HepG2 (cell line): ENCODE measurements at regions not wholly inside any gene's neighbourhood (a gene's known extent, or its start where the extent isn't known, plus 50 kb on each side); places are given as distances from the start of the nearest gene placed in this dataset.

Source experiments
- CC2D1A ChIP-seq: sonication (generic); formaldehyde crosslinking; IDR thresholded peaks from 2 replicates; pipeline ENCODE4 v1.8.1; 2023; ENCODE audit warnings: mild to moderate bottlenecking, missing genetic modification reagents
- HDAC2 ChIP-seq: sonication (generic); formaldehyde crosslinking; IDR thresholded peaks from 2 replicates; pipeline ENCODE4 v1.4.0; 2020; ENCODE audit warnings: missing genetic modification reagents
- RNF2 ChIP-seq: fragments of 450-650 bp; conservative IDR thresholded peaks from 2 replicates; pipeline ENCODE4 v1.6.1; 2016; ENCODE audit warnings: low read depth
- TF ChIP-seq, protein P1 (sequence below): IDR thresholded peaks from 2 replicates; pipeline ENCODE4 v1.6.1; 2016; ENCODE audit warnings: control low read depth
- TF ChIP-seq, protein P2 (sequence below): sonication (generic); formaldehyde crosslinking; IDR thresholded peaks from 2 replicates; pipeline ENCODE4 v1.4.0; 2020; ENCODE audit warnings: mild to moderate bottlenecking, low read depth, missing genetic modification reagents
- TF ChIP-seq, protein P3 (sequence below): sonication (generic); formaldehyde crosslinking; IDR thresholded peaks from 2 replicates; pipeline ENCODE4 v1.4.0; 2020; ENCODE audit warnings: mild to moderate bottlenecking, missing genetic modification reagents
- TF ChIP-seq, protein P4 (sequence below): sonication (generic); formaldehyde crosslinking; IDR thresholded peaks from 2 replicates; pipeline ENCODE4 v1.5.1; 2020; ENCODE audit warnings: mild to moderate bottlenecking, missing genetic modification reagents, borderline replicate concordance
- TF ChIP-seq, protein P5 (sequence below): IDR thresholded peaks from 2 replicates; pipeline ENCODE4 v1.6.1; 2016; ENCODE audit warnings: mild to moderate bottlenecking
- TF ChIP-seq, protein P6 (sequence below): sonication (generic); formaldehyde crosslinking; IDR thresholded peaks from 2 replicates; pipeline ENCODE4 v1.5.0; 2020; ENCODE audit warnings: mild to moderate bottlenecking, missing genetic modification reagents, moderate library complexity

DNA sequence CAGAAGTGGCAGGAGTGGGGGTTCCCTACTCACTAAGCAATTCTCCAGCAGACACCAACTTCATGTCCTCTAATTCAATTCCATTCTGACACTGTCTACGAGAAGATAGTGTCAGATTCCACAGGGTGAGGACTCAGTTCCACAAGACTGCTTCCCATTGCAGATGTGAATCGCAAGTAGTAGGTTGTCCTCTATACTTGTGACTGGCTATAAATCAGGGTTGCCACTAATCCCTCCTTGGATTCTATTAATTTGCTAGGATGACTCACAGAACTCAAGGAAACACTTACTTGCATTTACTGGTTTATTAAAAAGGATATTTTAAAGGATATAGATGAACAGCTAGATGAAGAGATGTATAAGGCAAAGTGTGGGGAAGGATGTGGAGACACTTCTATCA is 184.1 kb upstream of the ACVR2A start:
- TF ChIP-seq RNF2 (no peak), HDAC2 (CRISPR knock-in tag) (no peak), CC2D1A (CRISPR knock-in tag) (no peak)
- TF ChIP-seq, protein P1, sequence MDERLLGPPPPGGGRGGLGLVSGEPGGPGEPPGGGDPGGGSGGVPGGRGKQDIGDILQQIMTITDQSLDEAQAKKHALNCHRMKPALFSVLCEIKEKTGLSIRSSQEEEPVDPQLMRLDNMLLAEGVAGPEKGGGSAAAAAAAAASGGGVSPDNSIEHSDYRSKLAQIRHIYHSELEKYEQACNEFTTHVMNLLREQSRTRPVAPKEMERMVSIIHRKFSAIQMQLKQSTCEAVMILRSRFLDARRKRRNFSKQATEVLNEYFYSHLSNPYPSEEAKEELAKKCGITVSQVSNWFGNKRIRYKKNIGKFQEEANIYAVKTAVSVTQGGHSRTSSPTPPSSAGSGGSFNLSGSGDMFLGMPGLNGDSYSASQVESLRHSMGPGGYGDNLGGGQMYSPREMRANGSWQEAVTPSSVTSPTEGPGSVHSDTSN (CRISPR knock-in tag): no peak
- TF ChIP-seq, protein P2, sequence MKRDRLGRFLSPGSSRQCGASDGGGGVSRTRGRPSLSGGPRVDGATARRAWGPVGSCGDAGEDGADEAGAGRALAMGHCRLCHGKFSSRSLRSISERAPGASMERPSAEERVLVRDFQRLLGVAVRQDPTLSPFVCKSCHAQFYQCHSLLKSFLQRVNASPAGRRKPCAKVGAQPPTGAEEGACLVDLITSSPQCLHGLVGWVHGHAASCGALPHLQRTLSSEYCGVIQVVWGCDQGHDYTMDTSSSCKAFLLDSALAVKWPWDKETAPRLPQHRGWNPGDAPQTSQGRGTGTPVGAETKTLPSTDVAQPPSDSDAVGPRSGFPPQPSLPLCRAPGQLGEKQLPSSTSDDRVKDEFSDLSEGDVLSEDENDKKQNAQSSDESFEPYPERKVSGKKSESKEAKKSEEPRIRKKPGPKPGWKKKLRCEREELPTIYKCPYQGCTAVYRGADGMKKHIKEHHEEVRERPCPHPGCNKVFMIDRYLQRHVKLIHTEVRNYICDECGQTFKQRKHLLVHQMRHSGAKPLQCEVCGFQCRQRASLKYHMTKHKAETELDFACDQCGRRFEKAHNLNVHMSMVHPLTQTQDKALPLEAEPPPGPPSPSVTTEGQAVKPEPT (CRISPR knock-in tag): no peak
- TF ChIP-seq, protein P3, sequence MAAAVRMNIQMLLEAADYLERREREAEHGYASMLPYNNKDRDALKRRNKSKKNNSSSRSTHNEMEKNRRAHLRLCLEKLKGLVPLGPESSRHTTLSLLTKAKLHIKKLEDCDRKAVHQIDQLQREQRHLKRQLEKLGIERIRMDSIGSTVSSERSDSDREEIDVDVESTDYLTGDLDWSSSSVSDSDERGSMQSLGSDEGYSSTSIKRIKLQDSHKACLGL (CRISPR knock-in tag): no peak
- TF ChIP-seq, protein P4, sequence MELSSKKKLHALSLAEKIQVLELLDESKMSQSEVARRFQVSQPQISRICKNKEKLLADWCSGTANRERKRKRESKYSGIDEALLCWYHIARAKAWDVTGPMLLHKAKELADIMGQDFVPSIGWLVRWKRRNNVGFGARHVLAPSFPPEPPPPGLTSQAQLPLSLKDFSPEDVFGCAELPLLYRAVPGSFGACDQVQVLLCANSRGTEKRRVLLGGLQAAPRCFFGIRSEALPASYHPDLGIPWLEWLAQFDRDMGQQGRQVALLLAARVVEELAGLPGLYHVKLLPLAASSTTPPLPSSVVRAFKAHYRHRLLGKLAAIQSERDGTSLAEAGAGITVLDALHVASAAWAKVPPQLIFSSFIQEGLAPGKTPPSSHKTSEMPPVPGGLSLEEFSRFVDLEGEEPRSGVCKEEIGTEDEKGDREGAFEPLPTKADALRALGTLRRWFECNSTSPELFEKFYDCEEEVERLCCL (CRISPR knock-in tag): no peak
- TF ChIP-seq, protein P5, sequence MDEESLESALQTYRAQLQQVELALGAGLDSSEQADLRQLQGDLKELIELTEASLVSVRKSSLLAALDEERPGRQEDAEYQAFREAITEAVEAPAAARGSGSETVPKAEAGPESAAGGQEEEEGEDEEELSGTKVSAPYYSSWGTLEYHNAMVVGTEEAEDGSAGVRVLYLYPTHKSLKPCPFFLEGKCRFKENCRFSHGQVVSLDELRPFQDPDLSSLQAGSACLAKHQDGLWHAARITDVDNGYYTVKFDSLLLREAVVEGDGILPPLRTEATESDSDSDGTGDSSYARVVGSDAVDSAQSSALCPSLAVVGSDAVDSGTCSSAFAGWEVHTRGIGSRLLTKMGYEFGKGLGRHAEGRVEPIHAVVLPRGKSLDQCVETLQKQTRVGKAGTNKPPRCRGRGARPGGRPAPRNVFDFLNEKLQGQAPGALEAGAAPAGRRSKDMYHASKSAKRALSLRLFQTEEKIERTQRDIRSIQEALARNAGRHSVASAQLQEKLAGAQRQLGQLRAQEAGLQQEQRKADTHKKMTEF (CRISPR knock-in tag): no peak
- TF ChIP-seq, protein P6, sequence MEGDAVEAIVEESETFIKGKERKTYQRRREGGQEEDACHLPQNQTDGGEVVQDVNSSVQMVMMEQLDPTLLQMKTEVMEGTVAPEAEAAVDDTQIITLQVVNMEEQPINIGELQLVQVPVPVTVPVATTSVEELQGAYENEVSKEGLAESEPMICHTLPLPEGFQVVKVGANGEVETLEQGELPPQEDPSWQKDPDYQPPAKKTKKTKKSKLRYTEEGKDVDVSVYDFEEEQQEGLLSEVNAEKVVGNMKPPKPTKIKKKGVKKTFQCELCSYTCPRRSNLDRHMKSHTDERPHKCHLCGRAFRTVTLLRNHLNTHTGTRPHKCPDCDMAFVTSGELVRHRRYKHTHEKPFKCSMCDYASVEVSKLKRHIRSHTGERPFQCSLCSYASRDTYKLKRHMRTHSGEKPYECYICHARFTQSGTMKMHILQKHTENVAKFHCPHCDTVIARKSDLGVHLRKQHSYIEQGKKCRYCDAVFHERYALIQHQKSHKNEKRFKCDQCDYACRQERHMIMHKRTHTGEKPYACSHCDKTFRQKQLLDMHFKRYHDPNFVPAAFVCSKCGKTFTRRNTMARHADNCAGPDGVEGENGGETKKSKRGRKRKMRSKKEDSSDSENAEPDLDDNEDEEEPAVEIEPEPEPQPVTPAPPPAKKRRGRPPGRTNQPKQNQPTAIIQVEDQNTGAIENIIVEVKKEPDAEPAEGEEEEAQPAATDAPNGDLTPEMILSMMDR (CRISPR knock-in tag): no peak
